ENCODE measurements at regions not wholly inside any gene's neighbourhood (a gene's known extent, or its start where the extent isn't known, plus 50 kb on each side); places are given as distances from the start of the nearest gene placed in this dataset.

- Histone ChIP-seq H3K9me3 (no peaks in the 10 kb centered on the region), H3K36me3 (no peaks in the 10 kb centered on the region), H3K27me3 (no peaks in the 10 kb centered on the region), H3K4me1 (no peaks in the 10 kb centered on the region), H3K27ac (no peak overlapping the region), H3K4me3 (no peak overlapping the region)
- intact Hi-C loops (cut with DNase I): no loop called here
- DNase-seq (ENCODE audit: low spot score in 2 of 2): no peak
- TF ChIP-seq CTCF (IDR thresholded peaks at IDR 0.05): no peak
Observed at GRCh38 chr15:87563869-87564268, 692.7 kb downstream of the NTRK3 start.

GRCh38 chr15:87562203-87562602, 694.3 kb downstream of the NTRK3 start:
- TF ChIP-seq CTCF (IDR thresholded peaks at IDR 0.05): no peak
- H3K4me1 ChIP-seq: no peaks in the 10 kb centered on the region
- H3K27me3 ChIP-seq: no peaks in the 10 kb centered on the region

GRCh38 chr15:87561641-87562040, 694.9 kb downstream of the NTRK3 start:
- no peaks in the 10 kb centered on the region for H3K36me3 ChIP-seq
- intact Hi-C loops (cut with DNase I): no loop called here
- no peaks in the 10 kb centered on the region for H3K27me3 ChIP-seq
- no peak overlapping the region for H3K27ac ChIP-seq
- TF ChIP-seq CTCF (IDR thresholded peaks at IDR 0.05): no peak
- H3K4me1 ChIP-seq: no peaks in the 10 kb centered on the region
- no peak for DNase-seq (ENCODE audit: low spot score in 2 of 2)
- no peak overlapping the region for H3K4me3 ChIP-seq
- H3K9me3 ChIP-seq: no peaks in the 10 kb centered on the region

More at GRCh38 chr15:87562203-87562602, 694.3 kb downstream of the NTRK3 start:
- H3K9me3 ChIP-seq: no peaks in the 10 kb centered on the region
- intact Hi-C loops (cut with DNase I): no loop called here
- no peak for DNase-seq (ENCODE audit: low spot score in 2 of 2)
- no peak overlapping the region for H3K27ac ChIP-seq
- H3K36me3 ChIP-seq: no peaks in the 10 kb centered on the region
- no peak overlapping the region for H3K4me3 ChIP-seq

GRCh38 chr15:87557881-87558280, 698.7 kb downstream of the NTRK3 start:
- intact Hi-C loops (cut with DNase I): no loop called here
- TF ChIP-seq CTCF (IDR thresholded peaks at IDR 0.05): no peak
- Histone ChIP-seq H3K36me3 (no peaks in the 10 kb centered on the region), H3K4me1 (no peaks in the 10 kb centered on the region), H3K9me3 (peaks cover 0 to 11% of the 10 kb centered on the region in 2 donors), H3K27me3 (no peaks in the 10 kb centered on the region), H3K27ac (no peak overlapping the region), H3K4me3 (no peak overlapping the region)
- no peak for DNase-seq (ENCODE audit: low spot score in 2 of 2)

- H3K4me3 ChIP-seq: no peak overlapping the region
- TF ChIP-seq CTCF (IDR thresholded peaks at IDR 0.05): no peak
- H3K27ac ChIP-seq: no peak overlapping the region
- H3K9me3 ChIP-seq: peaks cover 0 to 11% of the 10 kb centered on the region in 2 donors
- intact Hi-C loops (cut with DNase I): no loop called here
- no peaks in the 10 kb centered on the region for H3K4me1 ChIP-seq
- H3K36me3 ChIP-seq: no peaks in the 10 kb centered on the region
- H3K27me3 ChIP-seq: no peaks in the 10 kb centered on the region
- no peak for DNase-seq (ENCODE audit: low spot score in 2 of 2)
Observed at GRCh38 chr15:87556886-87557285, 699.7 kb downstream of the NTRK3 start.

- Histone ChIP-seq H3K36me3 (no peaks in the 10 kb centered on the region), H3K4me3 (no peak overlapping the region), H3K9me3 (peaks cover 0 to 11% of the 10 kb centered on the region in 2 donors), H3K27me3 (no peaks in the 10 kb centered on the region), H3K4me1 (no peaks in the 10 kb centered on the region), H3K27ac (no peak overlapping the region)
- no peak for TF ChIP-seq CTCF (IDR thresholded peaks at IDR 0.05)
- intact Hi-C loops (cut with DNase I): no loop called here
- DNase-seq (ENCODE audit: low spot score in 2 of 2): no peak
Observed at GRCh38 chr15:87549860-87550259, 706.7 kb downstream of the NTRK3 start.

Measured in ascending aorta (tissue), 2 donors.